GM18870 (cell line): ENCODE measurements at regions not wholly inside any gene's neighbourhood (a gene's known extent, or its start where the extent isn't known, plus 50 kb on each side); places are given as distances from the start of the nearest gene placed in this dataset.
"Not testable (repeated sequence)": the region's sequence is repeated elsewhere in the genome, so short reads cannot be mapped to it uniquely, and the experiment has no call there.

ENCODE experiments used
- ATAC-seq: cut with Tn5 transposase; IDR thresholded peaks from one replicate; pipeline ENCODE4 v1.9.1; 2021; ENCODE audit warnings: moderate library complexity; ENCODE audit not compliant: unreplicated experiment

DNA sequence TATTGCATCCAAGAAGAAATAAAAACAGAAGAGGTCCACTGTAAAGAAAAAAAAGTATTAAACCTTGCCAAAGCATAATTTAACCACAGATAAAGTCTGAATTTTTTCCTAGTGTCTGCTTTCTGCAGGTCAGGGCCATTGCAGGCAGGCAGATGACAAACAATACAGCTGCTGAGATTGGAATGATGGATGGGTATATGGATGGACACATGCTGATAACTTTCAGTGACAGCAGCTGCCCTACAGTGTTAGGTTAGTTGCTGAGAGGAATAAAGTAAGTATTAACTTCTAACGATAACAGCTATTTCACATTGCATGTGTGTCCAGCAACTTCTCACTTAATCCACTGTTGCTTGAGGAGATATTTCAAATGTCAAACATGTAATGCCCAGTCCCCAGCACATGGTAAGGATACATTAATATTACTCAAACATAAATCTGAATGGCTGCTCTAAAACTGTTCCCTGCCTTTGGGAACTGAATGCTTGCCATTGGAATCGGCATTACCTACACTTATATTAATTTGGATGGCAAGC, 515.3 kb downstream of the RMST start:
- ATAC-seq: no peak

DNA sequence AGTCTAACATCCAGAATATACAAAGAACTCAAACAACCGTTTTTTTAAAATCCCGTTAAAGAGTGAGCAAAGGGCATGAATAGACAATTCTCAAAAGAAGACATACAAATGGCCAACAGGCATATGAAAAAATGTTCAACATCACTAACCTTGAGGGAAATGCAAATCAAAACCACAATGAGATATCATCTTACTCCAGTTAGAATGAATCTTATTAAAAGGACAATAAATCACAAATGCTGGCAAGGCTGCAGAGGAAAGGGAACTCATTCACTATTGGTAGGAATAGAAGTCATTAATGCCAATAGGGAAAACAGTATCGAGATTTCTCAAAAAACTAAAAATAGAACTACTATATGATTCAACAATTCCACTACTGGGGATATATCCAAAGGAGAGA, 520.1 kb downstream of the RMST start:
- no peak for ATAC-seq

DNA sequence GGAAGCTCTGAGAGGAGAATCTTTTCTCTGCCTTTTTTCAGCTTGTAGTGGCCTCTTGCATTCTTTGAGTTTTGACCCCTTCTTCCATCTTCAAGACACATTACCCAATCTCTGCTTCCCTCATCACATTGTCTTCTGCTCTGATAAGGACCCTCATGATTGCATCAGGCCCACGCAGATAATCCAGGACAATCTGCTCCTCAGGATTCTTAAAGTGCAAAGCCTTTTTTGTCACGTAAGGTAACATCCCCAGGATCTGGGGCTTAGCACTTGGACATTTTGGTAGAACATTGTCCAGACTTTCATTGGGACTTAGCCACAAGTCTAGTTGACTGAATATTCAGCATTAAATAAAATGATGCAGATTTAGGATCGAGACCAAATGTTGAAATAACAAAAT, 521.2 kb downstream of the RMST start:
- ATAC-seq: no peak

DNA sequence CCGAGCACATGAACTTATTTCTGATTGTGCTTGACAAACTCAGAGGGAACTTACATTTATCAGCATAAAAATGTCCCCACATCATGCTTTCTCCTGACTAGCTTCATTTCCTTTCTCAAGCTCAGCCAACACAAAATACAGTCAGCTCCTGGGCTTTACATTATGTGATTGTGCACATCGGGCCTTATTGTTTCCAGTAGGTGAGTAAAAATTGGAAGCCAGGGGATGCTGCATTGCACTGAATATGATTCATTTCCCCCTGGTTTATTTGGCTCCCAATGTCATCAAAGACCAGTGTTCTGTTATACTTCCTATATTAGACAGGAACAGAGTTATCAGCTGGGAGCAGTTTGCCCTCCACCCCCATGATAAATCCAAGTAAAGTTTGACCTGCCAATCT, 521.8 kb downstream of the RMST start:
- no peak for ATAC-seq

DNA sequence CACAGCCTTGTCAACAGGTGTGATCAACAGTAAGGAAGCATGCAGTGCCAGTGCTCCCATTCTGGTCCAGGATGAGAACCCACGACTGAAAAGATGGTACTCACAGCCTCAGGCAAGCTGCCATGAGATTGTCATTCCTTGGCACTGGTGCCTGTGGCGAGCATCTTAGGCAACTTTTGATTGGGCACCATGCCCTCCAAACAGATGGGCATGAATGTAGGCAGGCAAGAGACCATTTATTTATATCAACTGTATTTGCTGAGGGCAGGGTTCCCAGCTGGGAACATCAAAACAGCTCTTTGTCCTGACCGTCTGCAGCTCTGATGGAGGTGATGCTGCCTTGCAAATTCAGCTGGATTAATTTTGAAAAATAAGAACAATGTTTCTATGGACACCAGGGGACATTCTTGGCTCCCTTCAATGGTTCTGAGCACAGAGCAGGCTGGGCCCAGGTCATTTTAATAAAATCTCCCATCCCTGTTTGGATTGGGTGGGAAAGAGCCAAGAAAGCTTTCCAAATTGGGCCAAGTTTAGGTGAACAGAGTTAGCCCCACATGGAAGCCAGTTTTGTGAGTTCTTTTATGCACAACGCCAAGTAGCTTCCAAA, 522.5 kb downstream of the RMST start:
- ATAC-seq: no peak

DNA sequence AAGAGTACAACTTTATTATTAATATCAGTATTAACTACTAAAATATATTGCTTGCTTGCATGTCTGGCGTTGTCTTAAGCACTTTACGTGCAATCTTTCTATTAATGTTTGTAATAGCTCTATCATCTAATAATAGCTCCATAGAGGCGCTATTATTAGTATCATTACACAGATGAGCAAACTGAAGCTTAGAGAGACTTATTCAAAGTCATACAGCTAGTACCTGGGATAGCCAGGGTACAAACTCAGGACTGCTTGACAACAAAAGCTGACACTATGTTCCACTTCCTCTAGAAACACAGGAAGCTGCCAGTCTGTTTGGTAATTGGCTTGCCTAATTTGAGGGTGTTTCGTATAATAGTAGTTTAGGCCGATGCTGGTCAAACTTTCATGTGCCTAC, 523.2 kb downstream of the RMST start:
- ATAC-seq: no peak

DNA sequence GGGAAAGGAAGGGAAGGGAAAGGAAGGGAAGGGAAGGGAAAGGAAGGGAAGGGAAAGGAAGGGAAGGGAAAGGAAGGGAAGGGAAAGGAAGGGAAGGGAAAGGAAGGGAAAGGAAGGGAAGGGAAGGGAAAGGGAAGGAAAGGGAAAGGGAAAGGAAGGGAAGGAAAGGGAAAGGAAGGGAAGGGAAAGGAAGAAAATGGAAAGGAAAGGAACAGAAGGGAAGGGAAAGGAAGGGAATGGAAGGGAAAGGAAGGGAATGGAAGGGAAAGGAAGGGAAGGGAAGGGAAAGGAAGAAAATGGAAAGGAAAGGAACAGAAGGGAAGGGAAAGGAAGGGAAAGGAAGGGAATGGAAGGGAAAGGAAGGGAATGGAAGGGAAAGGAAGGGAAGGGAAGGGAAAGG, 526.0 kb downstream of the RMST start:
- not testable (repeated sequence) for ATAC-seq

DNA sequence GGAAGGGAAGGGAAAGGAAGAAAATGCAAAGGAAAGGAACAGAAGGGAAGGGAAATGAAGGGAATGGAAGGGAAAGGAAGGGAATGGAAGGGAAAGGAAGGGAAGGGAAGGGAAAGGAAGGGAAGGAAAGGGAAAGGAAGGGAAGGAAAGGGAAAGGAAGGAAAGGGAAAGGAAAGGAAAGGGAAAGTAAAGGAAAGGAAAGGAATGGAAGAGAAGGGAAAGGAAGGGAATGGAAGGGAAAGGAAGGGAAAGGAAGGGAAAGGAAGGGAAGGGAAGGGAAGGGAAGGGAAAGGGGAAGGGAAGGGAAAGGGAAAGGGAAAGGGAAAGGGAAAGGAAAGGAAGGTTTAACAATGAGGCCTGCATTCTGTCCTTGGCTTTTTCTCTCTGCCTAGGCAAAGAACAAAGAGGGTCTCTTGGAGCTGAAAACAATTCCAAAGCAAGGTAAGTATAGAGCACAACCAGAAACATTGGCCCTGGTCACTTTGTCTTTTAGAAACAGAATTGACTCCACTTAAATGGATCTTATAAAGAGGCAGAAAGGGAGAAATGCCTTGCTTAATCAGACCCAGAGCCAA, 525.9 kb upstream of the TMPO start:
- no peak for ATAC-seq

DNA sequence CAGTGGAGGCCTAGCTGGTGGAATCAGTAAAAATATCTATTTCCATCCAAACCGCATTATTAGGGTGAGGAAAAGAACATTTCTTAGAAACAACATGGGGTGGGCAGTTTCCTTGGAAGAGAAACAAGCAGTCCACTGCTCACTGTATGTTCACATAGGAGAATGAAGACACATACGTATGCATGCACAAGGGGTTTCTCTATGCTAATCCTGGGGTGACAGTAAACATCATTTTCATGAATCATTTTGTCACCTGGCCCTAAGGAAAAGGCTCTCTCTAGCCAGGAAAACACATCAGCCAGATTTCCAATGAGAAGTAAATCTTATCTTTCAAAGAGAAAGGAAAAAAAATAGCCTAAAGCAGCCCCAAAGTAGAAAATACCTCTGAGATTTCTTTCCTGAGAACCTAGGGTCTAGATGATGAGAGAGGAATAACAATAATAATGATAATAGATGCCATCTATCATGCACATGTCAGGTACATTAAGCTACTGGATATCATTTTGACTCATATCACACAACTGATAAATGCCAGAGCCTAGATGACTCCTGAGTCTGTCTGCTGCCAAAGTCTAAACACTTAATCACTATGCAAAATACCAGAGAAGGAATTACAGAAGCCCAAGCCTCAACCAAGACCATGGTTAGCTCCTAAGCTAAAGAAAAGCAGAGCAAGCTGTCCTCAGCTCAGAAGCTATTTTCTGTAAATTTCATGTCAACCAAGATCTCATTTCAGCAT, 520.5 kb upstream of the TMPO start:
- no peak for ATAC-seq

DNA sequence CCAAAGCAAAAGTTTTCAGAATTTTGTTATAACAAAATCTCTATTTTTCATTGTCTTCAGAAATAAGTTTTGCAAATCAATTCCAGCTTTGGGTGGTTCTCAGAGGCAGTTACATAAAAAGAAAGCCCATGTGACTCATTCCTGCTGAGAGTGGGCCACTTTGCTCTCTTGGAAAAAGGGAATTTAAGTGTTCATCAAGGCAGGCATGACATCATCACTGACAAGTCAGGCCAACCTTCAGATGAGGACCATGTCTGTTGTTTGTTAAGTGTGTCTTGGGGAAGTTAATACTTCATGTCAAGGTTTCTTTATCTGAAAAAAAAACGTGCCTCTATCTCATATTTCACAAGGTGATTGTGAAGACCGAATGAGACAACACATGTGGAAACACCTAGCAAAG, 519.8 kb upstream of the TMPO start:
- no peak for ATAC-seq

DNA sequence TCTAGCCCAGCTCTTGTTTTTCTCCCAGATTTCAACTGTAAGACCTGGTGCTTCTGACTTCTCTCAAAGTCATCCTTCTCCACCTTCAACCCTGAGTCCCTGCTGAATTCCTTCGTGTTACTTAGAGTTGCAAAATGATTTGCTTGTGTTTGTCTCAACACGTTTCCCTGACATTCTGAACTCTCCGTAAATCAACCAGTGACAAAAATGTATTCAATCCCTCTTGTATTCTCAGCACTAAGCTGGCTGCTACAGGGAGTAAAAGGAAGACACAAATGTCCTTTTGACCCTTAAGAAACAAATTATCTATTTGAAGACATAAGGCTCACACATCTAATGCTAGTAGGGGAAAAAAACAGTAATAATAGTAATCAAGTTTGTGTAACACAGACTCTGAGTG, 514.0 kb upstream of the TMPO start:
- no peak for ATAC-seq

DNA sequence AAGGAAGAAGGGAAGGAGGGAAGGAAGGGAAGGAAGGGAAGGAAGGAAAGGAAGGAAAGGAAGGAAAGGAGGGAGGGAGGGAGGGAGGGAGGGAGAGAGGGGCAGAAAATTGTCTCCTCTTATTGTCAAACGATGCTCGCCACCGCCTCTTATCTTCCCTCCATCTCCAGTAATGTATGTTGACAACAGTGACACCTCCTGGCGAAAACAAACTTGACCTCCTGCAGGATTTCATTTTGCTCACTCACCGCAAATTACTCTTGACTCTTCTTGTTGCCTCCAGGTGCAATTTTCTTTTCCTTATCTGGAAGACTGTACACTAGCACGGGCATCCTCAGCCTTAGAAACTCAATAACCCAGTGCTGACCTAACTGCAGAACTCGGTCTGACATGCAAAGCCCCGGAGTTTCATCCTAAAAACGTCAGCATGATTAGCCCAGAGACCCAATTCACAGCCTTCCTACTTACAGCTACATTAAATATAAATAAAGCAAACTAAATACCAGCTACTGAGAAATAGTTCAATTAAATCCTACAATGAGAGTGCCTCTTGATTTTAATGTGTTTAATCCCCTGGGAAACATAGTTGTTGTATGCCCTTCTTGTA, 512.4 kb upstream of the TMPO start:
- peak; percentile 79 for ATAC-seq

DNA sequence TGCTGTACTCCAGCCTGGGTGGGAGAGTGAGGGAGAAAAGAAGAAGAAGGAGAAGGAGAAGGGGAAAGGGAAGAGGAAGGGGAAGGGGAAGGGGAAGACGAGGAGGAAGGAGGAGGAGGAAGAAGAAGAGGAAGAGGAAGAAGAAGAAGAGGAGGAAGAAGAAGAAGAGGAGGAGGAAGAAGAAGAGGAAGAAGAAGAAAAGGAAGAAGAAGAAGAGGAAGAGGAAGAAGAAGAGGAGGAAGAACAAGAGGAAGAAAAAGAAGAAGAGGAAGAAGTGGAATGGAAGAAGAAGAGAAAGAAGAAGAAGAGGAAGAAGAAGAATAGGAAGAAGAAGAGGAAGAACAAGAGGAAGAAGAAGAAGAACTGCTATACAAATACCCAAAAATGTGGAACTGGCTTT, 507.4 kb upstream of the TMPO start:
- no peak for ATAC-seq

DNA sequence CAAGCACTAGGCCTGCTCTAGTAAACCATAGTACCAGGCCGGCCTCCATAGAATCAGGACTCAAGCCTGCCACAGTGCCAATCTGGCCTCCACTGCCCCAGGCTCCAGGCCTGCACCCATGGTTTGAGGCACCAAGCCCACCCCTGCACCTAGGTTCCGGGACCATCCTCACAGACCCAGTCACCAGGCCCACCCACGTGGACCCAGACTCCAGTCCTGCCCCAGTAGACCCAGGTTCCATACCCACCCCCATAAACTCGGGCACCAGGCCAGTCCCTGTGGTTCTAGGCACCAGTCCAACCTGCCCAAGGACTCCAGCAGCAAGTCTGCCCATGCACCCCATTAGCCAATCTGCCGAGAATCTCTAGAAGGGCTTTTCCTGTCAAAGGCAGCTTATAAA, 501.8 kb upstream of the TMPO start:
- ATAC-seq: no peak

DNA sequence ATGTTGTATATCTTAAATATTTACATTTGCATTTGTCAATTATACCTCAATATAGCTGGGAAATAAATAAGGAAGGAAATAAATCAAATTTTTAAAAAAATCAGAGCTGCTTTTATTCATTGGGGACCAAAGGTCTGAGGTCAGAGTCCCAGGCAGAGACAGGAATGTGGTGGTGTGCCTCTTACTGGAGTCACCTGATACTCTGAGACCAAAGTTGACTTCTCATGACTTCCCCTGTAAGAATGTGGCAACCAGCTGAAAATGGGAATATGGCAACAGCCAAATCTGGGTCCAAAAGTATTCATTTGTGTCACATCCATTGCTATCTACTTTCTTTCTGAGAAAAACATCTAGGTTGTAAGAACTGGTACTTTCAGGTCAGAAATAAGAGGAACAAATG, 496.6 kb upstream of the TMPO start:
- no peak for ATAC-seq

DNA sequence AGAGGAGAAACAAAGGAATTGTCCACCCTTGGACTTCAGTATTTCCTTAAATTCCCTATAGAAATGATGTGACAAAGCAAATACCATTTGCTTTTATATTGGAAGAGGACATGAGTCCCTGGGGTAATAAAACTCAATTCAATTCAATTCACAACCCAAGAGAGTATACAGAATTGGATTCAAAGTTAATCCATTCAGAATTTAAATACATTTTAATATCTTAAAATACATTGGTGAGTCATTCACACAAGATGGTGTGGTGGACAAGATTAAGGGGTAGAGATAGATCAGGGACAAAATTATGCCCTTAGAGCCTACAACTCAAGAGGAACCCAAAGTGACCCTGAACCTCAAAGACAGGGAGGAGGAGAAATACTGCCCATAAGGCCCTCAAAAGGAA, 495.0 kb upstream of the TMPO start:
- ATAC-seq: no peak

DNA sequence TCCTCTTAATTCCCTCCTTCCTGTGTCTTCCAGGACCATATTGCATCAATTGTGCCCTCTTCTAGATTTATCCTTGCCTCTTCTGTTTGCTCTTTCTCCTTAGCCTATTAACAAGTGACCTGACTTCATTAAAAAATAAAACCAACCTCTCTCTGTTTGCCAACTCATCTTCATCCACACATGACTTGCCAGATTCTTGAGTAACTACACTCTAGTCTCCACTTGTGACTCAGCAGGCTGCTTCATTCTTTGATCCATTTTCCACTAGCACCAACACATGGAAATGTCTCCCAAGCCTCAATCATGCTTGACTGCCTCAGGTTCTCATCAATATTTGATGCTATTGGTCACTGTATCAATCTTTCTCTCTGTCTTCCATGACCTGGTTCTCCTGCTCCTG, 492.4 kb upstream of the TMPO start:
- no peak for ATAC-seq

DNA sequence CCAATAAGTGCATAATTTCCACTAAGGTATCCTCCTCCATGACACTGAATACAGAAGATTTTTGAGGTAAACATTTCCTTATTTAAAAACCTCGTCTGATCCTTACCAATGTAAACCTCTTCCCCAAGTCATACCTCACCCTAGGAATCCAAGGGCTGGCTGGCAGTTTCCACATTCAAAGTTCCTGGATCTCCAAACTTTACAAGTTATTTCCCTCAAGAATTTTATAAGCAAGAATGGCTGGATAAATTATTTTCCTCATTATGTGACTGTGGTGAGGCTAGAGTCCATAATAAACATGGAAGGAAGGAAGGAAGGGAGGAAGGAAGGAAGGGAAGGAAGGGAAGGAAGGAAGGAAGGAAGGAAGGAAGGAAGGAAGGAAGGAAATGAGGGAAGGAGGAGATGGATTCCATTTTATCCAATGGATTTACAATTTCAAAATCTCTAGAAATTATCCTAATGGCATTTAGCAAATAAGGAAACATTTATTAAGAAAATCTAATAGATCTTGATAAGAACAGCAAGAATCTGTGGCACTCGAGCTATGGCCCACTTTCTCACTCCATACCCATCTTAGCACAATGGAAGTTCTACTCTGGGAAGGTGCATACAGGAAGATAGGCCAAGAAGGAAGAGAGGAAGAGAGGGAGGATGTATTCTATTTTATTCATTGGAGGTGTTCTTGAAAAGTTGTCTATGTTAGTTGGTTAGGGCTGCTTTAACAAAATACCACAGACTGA, 477.8 kb upstream of the TMPO start:
- no peak for ATAC-seq

DNA sequence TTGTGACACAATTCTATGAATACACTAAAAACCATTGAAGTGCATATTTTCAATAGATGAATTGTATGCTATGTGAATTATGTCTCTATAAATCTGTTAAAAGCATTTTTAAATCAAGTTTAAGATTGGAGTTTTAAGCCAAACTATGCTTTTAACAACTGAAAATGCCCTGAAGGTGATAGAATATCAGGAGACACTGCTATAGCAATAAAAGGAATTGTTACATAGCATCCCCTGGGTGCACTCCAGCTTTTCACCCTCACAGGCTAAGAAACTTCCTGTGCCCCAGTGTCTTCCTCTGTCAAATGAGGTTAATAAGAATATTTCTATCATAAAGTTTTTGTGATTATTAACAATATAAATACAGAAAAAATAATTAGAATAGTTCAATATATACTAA, 472.7 kb upstream of the TMPO start:
- ATAC-seq: no peak

DNA sequence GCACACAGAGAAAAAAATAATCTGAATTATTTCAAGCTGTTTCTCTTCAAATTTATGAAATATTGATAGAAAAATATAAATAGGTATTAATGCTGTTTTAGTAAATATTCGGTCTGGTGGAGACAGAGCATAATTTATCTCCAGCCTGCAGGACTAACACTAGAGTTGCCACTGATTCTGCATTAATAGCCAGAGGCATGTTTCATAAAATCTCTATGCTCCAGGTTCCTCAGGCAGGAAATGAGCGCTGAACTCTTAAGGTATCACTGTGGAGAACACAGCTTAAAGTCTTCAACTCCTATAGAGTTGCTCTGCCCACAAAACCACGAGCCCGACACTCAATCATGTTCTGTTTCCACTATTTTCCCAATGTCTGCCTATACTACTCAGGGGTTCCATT, 470.0 kb upstream of the TMPO start:
- no peak for ATAC-seq

DNA sequence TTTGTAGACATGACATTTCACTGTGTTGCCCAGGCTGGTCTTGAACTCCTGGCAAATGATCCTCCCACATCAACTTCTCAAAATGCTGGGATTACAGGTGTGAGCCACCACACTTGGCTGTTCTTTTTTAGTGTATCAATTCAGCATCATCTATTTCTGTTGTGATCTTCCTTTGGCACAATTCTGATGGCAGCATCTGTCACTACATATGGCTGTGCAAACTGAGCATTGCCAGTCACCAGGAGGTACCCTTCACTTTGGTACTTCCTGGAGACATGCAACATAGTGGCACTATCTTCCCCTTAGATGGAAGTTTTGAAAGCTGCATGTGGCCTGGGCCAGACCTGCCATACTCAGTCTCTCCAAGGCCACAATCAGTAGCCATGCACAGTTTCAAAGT, 467.1 kb upstream of the TMPO start:
- no peak for ATAC-seq
